ENCODE measurements at regions not wholly inside any gene's neighbourhood (a gene's known extent, or its start where the extent isn't known, plus 50 kb on each side); places are given as distances from the start of the nearest gene placed in this dataset.
A peak's percentile ranks its signal among the peaks of the same experiment; 100 is the strongest.

DNA sequence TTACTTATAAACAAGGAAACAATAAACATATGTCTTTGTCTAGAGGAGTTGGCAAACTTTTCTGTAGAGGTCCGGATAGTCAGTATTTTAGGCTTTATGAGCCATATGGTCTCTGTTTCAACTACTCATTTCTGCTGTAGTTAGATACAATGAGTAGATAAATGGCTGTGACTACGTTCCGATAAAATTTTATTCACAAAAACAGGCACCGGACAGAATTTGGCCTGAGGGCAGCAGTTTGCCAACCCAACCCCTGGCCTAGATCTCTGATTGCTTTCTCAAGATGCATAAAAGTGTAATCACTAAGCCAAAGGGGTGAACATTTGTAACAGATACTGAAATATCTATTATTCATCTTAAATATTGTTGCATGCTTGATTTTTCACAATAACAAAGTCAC is 123.1 kb upstream of the ESRRG start:
- no peak for DNase-seq

GRCh38 chr1:216843409-216843808 is 120.2 kb upstream of the ESRRG start:
- DNase-seq, result no peak

DNA sequence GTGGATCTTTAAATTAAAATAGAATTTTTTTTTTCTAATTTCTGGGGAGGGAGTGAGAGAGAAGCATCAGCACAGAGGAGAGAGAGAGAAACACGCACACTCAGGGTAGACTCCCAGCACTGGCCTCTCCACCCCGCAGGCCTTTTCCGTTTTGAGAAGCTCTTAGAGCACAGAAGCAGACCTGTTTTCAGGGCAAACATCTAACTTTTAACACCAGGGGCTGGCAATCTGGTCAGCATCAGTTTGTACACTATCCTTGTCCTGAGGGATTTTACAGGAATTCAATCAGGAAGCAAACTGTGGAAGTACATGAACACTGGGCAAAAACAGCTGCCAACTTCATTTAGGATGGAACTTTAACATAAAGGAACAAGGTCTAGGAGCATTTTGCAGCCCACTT is 117.9 kb upstream of the ESRRG start:
- DNase-seq, result no peak

DNA sequence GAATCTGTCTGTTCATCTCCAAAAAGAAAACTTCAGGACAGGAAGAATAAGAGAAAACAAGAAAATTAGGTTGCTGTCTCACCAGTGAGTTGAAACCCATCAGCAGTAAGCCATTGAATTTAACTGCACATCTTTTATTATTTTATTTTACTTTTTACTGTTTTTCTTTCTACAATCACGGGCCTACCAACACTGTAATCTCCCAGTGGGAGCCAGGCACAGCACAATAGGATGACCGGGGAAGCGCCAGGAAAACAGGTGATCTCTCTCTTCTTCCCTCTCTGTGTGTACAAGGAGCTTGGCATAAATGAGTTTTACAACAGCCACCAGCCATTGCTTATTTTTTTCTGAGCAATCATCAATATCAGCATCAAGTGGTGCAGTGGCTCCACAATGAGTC is 113.1 kb upstream of the ESRRG start:
- peak; percentile 60 for DNase-seq

GRCh38 chr1:216833509-216833908 is 110.3 kb upstream of the ESRRG start:
- DNase-seq, result no peak

DNA sequence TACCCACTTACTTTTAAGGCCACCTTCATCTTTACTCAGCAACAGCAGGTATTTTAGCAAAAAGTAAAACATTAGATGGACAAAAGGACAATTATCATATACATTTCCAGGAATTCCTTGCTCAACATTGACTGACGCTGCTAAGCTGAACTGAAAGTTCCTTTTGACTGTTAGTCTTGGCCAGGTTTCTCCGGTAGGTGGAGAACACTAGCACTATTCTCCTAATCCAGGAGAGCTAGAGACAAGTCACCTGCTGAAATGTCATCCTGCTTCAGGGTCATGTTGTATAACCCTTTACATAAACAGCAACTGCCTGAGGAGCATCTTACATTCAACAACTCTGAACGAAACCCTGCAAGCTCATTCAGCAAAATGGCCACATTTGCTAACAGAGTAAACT is 109.0 kb upstream of the ESRRG start:
- no peak for DNase-seq

- DNase-seq, result no peak
Observed at GRCh38 chr1:216830424-216831210, 107.4 kb upstream of the ESRRG start.

DNA sequence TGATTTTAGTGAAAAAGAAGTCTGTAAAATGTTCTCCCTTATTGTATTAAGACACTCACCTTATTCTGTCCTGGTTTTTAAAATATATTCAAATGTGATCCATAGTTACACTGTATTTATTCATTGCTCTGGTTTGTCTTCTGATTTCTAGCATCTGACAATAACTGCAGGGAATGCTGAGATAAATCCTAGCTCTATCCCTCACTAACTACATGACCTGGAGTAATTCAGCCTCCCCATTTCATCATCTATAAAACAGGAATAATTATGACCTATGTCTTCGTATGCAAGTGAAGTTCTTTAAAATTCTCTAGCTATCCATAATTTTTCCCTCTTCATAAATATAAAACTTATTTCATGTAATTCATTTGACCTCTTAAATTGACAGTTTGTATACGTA is 104.0 kb upstream of the ESRRG start:
- DNase-seq, result no peak

- DNase-seq, result no peak
Observed at GRCh38 chr1:216826646-216827045, 103.4 kb upstream of the ESRRG start.

GRCh38 chr1:216826214-216826613 is 103.0 kb upstream of the ESRRG start:
- DNase-seq, result no peak

DNA sequence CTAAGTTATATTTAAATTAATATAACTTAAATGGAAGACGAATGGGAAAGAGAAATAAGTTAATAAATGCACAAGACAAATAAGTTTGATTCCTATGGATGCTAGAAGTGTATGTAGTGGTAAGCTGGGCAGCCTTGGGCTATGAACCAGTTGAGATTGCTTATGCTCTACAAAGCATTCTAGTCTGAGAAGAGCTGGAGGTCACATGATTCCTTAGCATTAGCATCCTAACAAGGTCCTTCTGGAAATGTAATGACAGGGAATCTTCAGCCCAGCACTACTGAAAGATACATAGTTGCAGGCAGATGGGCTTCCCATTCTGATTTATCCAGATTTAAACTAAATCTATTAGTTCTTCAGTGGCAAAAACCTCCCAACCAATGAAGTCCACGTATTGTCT is 102.3 kb upstream of the ESRRG start:
- no peak for DNase-seq

- DNase-seq, result no peak
Observed at GRCh38 chr1:216824511-216824910, 101.3 kb upstream of the ESRRG start.

GRCh38 chr1:216823731-216824130 is 100.5 kb upstream of the ESRRG start:
- no peak for DNase-seq

DNA sequence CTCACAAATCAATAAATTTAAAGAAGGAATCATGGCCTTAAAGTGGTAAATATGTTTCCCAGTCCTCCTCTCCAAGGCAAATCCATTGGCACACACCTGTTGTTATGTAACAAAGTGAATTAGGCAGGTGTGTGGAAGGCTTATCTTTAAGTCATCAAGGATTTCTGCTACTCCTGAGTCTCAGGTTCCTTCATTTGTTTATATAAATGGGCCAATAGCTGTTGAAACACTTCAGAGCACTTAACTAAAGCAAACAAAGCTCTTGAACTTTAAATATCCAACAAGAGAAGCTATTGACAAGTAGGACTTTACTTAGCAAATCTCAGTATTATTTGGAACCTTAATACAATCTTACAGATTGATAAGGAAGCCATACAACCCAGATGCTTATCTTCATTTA is 99.3 kb upstream of the ESRRG start:
- no peak for DNase-seq

DNA sequence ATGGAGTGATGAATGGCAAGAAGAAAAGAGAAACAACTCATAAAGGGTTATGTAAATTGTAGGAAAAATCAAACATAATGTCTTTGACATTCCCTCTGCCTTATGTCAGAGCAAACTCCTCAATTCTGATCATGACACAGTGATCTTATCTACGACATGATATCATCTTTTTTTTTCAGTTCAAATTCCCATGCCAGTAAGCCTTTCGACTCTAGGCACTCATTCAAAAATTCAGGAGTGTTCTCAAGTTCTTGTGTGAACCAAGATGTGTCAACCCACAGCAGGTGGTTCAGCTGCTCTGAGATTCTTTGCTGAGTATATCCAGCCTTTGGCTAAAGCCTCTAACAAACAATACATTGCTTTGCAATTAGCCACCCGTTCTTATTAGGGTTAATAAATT is 97.1 kb upstream of the ESRRG start:
- no peak for DNase-seq

- DNase-seq, result no peak
Observed at GRCh38 chr1:216818284-216818683, 95.1 kb upstream of the ESRRG start.

DNA sequence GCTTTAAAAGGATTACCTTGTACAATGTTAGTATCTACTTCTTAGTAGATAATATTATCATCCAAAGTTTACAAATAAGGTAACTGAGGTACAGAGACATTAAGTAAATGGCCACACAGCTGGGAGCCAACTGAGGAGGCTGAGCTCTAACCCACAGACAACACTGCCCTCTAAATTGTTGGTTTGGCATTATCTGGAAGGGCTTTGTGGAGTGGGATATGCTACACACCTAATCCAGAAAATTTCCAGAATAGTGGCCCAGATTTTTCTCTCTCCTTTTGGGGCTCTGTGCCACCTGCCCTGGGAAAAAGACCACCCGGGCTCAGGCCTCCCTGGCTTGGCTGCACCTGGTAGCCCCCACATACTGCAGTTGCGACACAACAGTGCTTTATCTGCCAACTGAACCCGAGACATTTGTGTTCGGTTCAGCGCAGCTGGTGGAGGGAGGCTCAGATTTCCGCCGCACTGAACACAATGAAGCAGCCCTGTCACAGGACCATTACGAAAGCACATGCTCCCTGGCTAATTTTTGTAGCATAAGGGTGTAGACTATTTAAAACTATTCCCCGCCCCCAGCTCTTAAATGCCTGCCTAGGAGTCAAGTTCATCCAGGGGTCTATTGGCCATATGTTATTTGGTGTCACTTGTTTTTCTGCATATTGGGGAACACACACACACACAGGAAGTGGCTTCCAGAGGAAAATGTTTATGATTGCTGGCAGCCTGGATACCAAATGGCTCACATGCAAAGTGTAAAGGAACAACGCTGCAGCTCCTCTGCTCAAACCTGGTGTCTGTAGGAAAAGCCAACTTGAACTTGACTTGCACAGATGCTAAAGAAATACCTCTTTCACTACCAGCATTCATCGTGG is 92.3 kb upstream of the ESRRG start:
- peak; percentile 57 for DNase-seq

DNA sequence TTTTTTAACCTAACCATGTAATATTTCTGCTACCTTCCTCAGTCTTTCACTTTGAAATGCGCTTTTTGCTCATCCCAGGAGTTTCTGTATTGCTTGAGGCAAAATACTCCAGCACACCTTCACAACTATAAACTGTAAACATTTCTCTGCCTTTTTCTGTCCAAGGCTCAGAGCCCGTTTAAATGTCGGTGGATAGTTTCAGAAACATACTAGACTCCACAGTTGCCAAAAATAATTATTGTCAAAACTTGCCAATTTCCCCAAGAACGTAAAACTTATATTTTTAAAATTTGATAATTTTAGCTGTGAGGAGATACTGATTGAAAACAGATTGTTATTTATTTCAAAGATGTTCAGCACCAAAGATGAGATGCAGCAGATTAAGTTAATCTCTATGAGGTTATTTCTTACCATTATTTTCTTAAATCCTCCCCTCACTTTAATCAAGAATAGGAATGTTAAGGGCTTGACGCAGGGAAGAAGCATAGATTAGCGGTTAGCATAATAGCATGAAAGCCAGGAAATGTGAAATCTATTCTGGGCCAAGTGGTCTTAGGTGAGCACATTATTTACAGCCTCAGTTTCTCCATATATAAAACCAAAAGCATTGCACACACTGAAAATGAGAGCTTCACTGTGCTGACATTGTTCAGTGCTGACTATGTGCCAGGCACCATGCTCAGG is 91.5 kb upstream of the ESRRG start:
- DNase-seq, result no peak

DNA sequence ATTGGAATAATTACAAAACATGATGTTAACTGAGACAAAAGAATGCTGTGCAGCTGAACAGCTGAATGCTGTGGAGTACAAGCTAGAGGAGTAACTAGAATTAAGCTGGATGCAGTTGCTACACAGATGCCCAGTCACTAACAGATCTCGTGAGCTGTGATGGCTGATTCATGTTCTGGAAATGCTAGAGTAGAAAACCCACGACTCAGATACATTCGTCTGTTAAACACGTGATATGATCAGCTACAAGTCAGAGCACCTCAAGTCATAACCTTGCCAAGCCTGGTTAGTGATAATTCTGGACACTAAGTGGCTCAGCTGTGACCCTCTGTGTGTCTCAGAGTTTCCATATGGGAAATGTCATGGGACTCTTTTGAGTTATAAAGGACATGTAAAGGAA is 89.7 kb upstream of the ESRRG start:
- DNase-seq, result no peak

DNA sequence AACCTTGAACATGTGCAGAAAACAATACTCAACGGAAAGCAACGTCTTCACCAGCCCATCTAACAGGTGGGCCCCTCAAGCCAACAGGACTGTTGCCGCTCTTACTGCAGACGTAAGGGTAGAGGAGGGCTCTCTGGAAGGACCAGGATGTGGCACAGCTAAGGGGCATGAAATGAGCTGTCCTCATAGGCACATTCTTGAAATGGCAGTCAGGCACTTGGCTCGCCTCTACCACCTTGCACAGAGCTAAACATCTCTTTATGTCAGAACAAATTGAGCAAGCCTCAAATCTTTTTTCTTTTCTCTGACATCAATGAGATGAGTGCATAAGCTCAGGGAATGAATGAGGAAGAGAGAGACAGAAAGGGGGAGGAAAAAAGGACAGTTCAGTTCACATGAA is 86.4 kb upstream of the ESRRG start:
- no peak for DNase-seq

DNA sequence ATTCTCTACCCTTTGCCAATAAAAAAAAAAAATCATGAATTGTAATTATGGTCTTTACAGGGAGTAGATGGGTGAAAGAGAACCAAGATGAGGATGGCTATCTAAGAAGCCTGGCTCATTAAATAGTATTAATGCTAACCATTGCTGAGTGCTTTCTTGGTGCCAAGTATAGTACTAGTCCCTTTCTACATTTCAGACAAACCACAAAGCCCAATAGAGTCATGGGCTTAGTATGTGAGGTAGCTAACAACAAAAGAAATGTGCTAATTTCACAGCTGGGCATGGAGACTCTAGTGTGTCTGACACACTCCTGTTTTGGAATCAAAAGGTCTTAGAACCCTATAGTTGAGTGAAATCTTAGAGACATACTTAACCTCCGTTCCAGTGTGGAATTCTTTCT is 84.5 kb upstream of the ESRRG start:
- DNase-seq, result no peak

DNA sequence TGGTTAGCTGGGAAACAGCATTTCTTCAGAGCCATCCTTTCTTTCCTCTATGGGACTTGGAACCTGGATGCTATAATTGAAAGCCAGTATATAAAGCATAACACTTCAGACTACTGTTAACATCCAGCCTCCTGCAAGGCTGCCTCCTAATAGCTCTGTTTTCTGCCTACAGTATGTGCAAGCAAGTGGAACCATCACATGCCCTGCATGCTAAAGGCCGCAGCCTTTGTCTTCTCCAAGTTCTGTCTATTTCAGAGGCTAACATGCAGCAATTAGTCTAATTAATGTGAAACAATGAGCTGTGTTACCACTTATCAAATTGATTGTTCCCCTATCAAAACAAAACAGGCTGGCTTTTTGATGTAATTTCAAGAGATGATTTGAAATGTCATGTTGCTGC is 82.7 kb upstream of the ESRRG start:
- no peak for DNase-seq

DNA sequence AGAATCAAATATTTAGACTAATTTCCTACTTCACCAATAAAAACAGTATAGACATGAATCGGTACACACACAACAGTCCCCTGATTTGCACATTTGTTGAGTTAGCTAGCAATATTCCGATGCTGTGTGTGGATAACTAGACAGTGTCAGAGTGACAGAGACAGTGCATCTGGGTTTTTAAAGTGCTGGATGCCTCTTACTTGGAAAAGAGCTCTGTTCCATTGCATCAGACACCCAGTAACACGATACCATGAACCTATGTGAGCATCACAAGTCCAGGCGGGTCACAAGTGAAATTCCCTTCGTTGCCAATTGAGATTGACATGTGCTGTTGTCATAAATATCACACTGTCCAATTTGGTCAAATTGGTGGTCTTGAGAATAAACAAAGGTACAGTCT is 82.0 kb upstream of the ESRRG start:
- no peak for DNase-seq

DNA sequence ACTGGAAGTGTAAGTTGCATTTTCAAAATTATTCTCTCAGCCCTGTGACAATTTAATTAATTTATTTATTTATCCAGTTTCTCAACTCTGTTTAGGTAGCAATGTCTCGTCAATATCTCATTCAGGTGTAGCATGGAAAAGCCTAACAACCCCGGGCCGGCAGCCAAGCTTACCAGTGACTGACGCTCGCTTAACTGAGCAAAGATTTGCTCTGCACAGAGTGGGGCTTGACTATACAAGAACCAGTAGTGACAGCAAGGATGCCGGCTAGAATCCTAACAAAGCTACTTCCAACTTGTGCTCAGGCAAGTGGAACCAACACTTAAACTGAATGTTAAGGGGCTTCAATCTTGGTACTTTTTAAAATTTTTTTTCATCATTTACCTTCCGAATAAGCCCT is 80.9 kb upstream of the ESRRG start:
- no peak for DNase-seq
